ENCODE measurements at regions not wholly inside any gene's neighbourhood (a gene's known extent, or its start where the extent isn't known, plus 50 kb on each side); places are given as distances from the start of the nearest gene placed in this dataset.

DNA sequence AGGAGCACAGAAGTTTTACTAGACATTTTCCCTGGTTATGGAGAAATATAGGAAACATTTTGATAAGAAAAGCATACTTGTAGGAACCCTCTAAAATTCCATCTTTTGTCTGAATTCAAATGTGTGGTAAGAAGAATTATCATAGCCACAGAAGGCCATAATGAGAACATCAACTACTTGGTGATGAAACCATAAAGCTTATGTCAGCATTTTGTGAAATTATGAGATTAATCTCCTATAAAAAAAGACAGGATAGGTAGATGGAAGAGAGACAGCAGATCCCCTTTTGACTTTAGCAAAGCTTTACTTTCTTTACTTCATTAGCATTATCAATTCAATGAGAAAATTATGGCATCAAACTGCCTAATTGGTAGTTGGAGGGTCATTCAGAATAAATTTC is 697.0 kb downstream of the IGSF11 start:
- TF ChIP-seq POLR2A (IDR thresholded peaks at IDR 0.05) (no peak), POLR2AphosphoS5 (IDR thresholded peaks at IDR 0.05) (no peak)

Data from transverse colon (tissue), 3 donors.